ENCODE measurements at regions not wholly inside any gene's neighbourhood (a gene's known extent, or its start where the extent isn't known, plus 50 kb on each side); places are given as distances from the start of the nearest gene placed in this dataset.

DNA sequence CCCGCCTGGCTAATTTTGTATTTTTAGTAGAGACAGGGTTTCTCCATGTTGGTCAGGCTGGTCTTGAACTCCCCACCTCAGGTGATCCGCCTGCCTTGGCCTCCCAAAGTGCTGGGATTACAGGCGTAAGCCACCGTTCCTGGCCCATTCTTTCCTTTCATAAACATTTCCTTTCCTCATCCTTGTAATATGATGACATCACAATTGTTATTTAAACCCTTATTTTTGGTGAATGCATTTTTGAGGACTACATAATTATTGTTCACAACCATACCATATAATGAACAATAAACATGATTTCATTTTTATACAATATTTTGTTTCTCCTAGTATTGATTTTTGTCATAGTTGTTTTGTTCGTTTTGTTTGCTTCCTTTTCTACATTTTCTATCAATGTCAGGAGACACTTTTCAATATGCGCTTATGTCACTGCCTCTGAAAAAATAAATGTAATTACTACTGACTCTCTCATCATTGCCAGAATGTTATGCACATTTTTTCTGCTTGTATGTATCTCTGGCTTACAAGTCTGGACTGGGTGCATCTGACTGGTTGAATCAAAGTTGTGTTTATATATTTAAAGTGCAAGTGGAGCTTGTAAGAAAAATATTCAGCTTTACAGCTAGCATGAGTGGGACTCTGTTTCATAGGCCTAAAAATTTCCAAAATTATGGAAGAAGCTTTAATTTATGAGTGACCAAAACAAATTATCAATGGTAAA, 2286.3 kb upstream of the RAG2 start:
- TF ChIP-seq GABPA (IDR thresholded peaks at IDR 0.05; ENCODE audit: low read depth) (no peak), SPI1 (IDR thresholded peaks at IDR 0.05; ENCODE audit: borderline replicate concordance, low read depth) (no peak), POLR2AphosphoS5 (IDR thresholded peaks at IDR 0.05; ENCODE audit: low read depth) (no peak)
- TF ChIP-seq, protein P1, sequence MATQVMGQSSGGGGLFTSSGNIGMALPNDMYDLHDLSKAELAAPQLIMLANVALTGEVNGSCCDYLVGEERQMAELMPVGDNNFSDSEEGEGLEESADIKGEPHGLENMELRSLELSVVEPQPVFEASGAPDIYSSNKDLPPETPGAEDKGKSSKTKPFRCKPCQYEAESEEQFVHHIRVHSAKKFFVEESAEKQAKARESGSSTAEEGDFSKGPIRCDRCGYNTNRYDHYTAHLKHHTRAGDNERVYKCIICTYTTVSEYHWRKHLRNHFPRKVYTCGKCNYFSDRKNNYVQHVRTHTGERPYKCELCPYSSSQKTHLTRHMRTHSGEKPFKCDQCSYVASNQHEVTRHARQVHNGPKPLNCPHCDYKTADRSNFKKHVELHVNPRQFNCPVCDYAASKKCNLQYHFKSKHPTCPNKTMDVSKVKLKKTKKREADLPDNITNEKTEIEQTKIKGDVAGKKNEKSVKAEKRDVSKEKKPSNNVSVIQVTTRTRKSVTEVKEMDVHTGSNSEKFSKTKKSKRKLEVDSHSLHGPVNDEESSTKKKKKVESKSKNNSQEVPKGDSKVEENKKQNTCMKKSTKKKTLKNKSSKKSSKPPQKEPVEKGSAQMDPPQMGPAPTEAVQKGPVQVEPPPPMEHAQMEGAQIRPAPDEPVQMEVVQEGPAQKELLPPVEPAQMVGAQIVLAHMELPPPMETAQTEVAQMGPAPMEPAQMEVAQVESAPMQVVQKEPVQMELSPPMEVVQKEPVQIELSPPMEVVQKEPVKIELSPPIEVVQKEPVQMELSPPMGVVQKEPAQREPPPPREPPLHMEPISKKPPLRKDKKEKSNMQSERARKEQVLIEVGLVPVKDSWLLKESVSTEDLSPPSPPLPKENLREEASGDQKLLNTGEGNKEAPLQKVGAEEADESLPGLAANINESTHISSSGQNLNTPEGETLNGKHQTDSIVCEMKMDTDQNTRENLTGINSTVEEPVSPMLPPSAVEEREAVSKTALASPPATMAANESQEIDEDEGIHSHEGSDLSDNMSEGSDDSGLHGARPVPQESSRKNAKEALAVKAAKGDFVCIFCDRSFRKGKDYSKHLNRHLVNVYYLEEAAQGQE (IDR thresholded peaks at IDR 0.05; ENCODE audit: insufficient replicate concordance, low read depth) = no peak
- TF ChIP-seq, protein P2, sequence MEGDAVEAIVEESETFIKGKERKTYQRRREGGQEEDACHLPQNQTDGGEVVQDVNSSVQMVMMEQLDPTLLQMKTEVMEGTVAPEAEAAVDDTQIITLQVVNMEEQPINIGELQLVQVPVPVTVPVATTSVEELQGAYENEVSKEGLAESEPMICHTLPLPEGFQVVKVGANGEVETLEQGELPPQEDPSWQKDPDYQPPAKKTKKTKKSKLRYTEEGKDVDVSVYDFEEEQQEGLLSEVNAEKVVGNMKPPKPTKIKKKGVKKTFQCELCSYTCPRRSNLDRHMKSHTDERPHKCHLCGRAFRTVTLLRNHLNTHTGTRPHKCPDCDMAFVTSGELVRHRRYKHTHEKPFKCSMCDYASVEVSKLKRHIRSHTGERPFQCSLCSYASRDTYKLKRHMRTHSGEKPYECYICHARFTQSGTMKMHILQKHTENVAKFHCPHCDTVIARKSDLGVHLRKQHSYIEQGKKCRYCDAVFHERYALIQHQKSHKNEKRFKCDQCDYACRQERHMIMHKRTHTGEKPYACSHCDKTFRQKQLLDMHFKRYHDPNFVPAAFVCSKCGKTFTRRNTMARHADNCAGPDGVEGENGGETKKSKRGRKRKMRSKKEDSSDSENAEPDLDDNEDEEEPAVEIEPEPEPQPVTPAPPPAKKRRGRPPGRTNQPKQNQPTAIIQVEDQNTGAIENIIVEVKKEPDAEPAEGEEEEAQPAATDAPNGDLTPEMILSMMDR (IDR thresholded peaks at IDR 0.05; ENCODE audit: insufficient read depth, low read length) = no peak
- H3K27ac ChIP-seq (replicated peaks) = no peak overlapping the region
- DNase-seq (ENCODE audit: low read depth in 1 of 2, low spot score in 1 of 2) = no peak
- H3K27me3 ChIP-seq (ENCODE audit: insufficient read depth, poor library complexity, severe bottlenecking) = no peaks in the 10 kb centered on the region
- no peak overlapping the region for H3K4me3 ChIP-seq (replicated peaks; ENCODE audit: insufficient read depth, low read length)

DNA sequence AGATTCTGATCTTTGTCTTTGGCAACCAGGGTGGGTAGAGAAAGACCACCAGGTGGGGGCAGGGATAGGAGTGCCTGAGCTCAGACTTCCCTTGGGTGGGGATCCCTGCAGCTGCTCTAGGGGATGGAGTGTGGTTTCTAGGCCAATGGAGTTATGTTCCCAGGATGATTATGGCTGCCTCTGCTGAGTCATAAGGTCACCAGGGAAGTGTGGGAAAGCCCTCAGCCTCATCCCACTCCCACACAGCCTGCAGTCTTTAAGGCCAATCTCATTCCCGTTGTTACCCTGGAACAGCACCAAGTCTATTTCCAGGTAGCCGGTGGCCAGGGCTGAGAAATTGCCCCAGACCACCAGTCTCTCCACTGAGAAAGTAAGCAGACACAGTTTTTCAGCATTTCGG, 2269.3 kb upstream of the RAG2 start:
- no peak for DNase-seq (ENCODE audit: low read depth in 1 of 2, low spot score in 1 of 2)
- H3K4me3 ChIP-seq (replicated peaks; ENCODE audit: insufficient read depth, low read length) = no peak overlapping the region

DNA sequence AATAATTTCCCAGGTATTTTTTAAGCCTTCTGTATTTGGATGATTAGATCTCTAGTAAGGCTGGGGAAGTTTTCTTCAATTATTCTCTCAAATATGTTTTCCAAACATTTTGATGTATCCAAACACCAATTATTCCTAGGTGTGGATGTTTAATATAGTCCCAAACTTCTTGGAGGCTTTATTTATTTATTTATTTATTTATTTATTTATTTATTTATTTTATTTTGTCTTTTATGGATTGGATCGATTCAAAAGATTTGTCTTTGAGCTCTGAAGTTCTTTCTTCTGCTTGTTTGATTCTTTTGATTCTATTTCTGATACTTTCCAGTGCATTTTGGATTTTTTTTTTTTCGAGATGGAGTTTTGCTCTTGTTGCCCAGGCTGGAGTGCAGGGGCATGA, 2267.9 kb upstream of the RAG2 start:
- no peak for DNase-seq (ENCODE audit: low read depth in 1 of 2, low spot score in 1 of 2)
- TF ChIP-seq SPI1 (IDR thresholded peaks at IDR 0.05; ENCODE audit: borderline replicate concordance, low read depth) (no peak), GABPA (IDR thresholded peaks at IDR 0.05; ENCODE audit: low read depth) (no peak), POLR2AphosphoS5 (IDR thresholded peaks at IDR 0.05; ENCODE audit: low read depth) (no peak)
- TF ChIP-seq, protein P1 (IDR thresholded peaks at IDR 0.05; ENCODE audit: insufficient replicate concordance, low read depth) = no peak
- TF ChIP-seq, protein P2 (IDR thresholded peaks at IDR 0.05; ENCODE audit: insufficient read depth, low read length) = no peak
- Histone ChIP-seq H3K4me3 (replicated peaks; ENCODE audit: insufficient read depth, low read length) (no peak overlapping the region), H3K27ac (replicated peaks) (no peak overlapping the region), H3K27me3 (ENCODE audit: insufficient read depth, poor library complexity, severe bottlenecking) (no peaks in the 10 kb centered on the region)

More for the DNA sequence above, 2269.3 kb upstream of the RAG2 start:
- no peak for TF ChIP-seq POLR2AphosphoS5 (IDR thresholded peaks at IDR 0.05; ENCODE audit: low read depth)
- no peak for TF ChIP-seq GABPA (IDR thresholded peaks at IDR 0.05; ENCODE audit: low read depth)
- TF ChIP-seq, protein P2 (IDR thresholded peaks at IDR 0.05; ENCODE audit: insufficient read depth, low read length) = no peak
- no peak for TF ChIP-seq SPI1 (IDR thresholded peaks at IDR 0.05; ENCODE audit: borderline replicate concordance, low read depth)
- TF ChIP-seq, protein P1 (IDR thresholded peaks at IDR 0.05; ENCODE audit: insufficient replicate concordance, low read depth) = no peak
- no peak overlapping the region for H3K27ac ChIP-seq (replicated peaks)
- H3K27me3 ChIP-seq (ENCODE audit: insufficient read depth, poor library complexity, severe bottlenecking) = no peaks in the 10 kb centered on the region

Data from HL-60 (cell line).